Activated B cell treated with CpG ODN at 0.5 μM for 24 hours (primary cell): ENCODE measurements at regions not wholly inside any gene's neighbourhood (a gene's known extent, or its start where the extent isn't known, plus 50 kb on each side); places are given as distances from the start of the nearest gene placed in this dataset.

Source experiments
- ATAC-seq: fragments of 200-7000 bp; cut with Tn5 transposase; one replicate; pipeline ENCODE4 v1.10.0; 2021; ENCODE audit warnings: low read depth, mild to moderate bottlenecking, moderate library complexity
- CTCF ChIA-PET: fragments of 350-600 bp; sonication (Branson Sonifier 250); formaldehyde crosslinking; loops from one replicate; lab custom pipeline; 2021; ENCODE audit warnings: antibody characterized with exemption; lab: Charles Lee
- POLR2A ChIA-PET: fragments of 350-600 bp; sonication (Branson Sonifier 250); formaldehyde crosslinking; loops from one replicate; lab custom pipeline; 2021; ENCODE audit warnings: antibody characterized with exemption; lab: Charles Lee
- DNase-seq: peaks from one replicate; pipeline ENCODE4 v3.0.0; 2022
- H3K27ac Mint-ChIP-seq: one replicate; pipeline ENCODE4 v1.8.0; 2020; ENCODE audit warnings: mixed read lengths
- H3K27me3 Mint-ChIP-seq: one replicate; pipeline ENCODE4 v1.8.0; 2021; ENCODE audit warnings: mixed read lengths
- H3K36me3 Mint-ChIP-seq: one replicate; pipeline ENCODE4 v1.8.0; 2021; ENCODE audit warnings: low read depth, mixed read lengths
- H3K4me1 Mint-ChIP-seq: one replicate; pipeline ENCODE4 v1.8.0; 2021; ENCODE audit warnings: mixed read lengths
- H3K4me3 Mint-ChIP-seq: one replicate; pipeline ENCODE4 v1.8.0; 2020; ENCODE audit warnings: mild to moderate bottlenecking, mixed read lengths
- H3K9me3 Mint-ChIP-seq: one replicate; pipeline ENCODE4 v1.8.0; 2020; ENCODE audit warnings: mixed read lengths
- CTCF ChIP-seq: fragments of 200-600 bp; IDR thresholded peaks from one replicate; pipeline ENCODE4 v1.8.0; 2022; ENCODE audit warnings: antibody characterized with exemption, mild to moderate bottlenecking
- intact Hi-C: fragments of 100-400 bp; cut with micrococcal nuclease; formaldehyde crosslinking; loops from one replicate; pipeline ENCODE4 v1.15.1; 2024

DNA sequence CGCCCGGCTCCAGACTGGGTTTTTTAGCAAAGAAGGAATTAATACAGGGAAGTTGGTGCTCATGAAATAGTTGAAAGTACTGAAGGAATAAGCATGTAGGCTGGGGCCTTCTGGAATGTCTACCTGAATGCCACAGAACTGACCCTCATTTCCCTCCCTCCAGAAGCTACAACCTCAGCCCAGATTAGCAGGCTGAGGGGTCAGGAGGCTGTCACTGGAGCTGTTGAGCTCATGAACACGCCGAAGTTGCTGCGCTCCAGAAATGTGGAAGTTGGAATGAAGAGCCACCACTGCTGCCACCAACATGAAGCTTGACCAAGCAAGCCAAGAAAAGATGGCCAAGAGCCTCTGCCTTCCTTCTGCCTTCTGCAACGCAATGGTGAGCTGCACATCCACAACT is 52.2 kb upstream of the KMT2E start:
- ATAC-seq (no peak), DNase-seq (no peak)
- H3K4me1 Mint-ChIP-seq: peaks cover 53% of the 10 kb centered on the region
- H3K36me3 Mint-ChIP-seq: peaks cover 52% of the 10 kb centered on the region
- intact Hi-C loops: loop anchor here (1.0 to 2.0 kb wide), 2 partner anchors 17 to 19 kb away; no protein-coding TSS in a partner anchor
- H3K27me3 Mint-ChIP-seq: no peaks in the 10 kb centered on the region
- no peak overlapping the region for H3K27ac Mint-ChIP-seq
- POLR2A ChIA-PET: interaction anchor here (1.0 kb wide), 1 partner anchor 12 kb away, joined by 3 read pairs; no protein-coding TSS in a partner anchor
- CTCF ChIA-PET: interaction anchor here (1.7 to 1.9 kb wide), 2 partner anchors 19 to 39 kb away, joined by 3 to 9 read pairs; no protein-coding TSS in a partner anchor
- no peaks in the 10 kb centered on the region for H3K9me3 Mint-ChIP-seq
- no peak for TF ChIP-seq CTCF
- H3K4me3 Mint-ChIP-seq: no peak overlapping the region

- Mint-ChIP-seq H3K4me1 (peaks cover 44% of the 10 kb centered on the region), H3K27me3 (no peaks in the 10 kb centered on the region), H3K36me3 (peaks cover 54% of the 10 kb centered on the region), H3K9me3 (no peaks in the 10 kb centered on the region), H3K4me3 (no peak overlapping the region), H3K27ac (peak overlapping the region; percentile 76)
- ChIA-PET POLR2A (interaction anchor here (1.2 kb wide), 1 partner anchor 18 kb away, joined by 4 read pairs; no protein-coding TSS in a partner anchor), CTCF (interaction anchor here (1.4 to 1.7 kb wide), 2 partner anchors 18 to 39 kb away, joined by 3 to 4 read pairs; no protein-coding TSS in a partner anchor)
- no peak for TF ChIP-seq CTCF
- DNase-seq (no peak), ATAC-seq (peak; percentile 77)
- intact Hi-C loops: no loop called here
Measured at GRCh38 chr7:104962781-104963180, 51.2 kb upstream of the KMT2E start.

DNA sequence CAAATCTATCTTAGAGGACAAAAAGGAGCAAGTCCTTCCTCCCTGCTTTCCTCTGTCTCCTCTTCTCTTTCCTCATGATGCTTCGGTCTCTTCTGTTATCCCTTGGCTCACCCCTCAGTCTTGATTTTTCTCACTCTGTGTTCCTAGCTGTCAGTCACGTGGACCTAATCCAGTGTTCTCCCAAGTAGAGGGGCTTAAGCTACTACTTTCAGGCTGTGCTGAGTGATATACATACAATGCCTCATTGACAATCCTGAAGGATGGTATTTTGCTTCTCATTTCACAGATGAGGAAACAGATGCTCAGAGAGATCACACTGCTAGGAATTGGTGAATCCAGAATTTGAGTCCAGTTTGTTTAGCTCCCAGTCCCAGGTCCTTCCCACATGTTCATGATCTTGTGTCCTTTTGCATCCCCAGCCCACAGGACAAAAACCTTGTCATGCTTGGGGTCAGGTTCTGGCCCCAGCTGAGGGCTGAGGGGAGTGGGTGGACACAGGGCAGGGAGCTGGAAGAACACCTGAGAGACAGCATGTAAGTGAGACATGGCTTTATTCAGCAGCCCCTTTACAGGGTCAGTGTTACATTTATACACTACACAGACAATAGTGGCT is 50.5 kb upstream of the KMT2E start:
- H3K9me3 Mint-ChIP-seq: no peaks in the 10 kb centered on the region
- CTCF ChIA-PET: interaction anchor here (1.4 to 1.7 kb wide), 2 partner anchors 17 to 40 kb away, joined by 3 to 4 read pairs; no protein-coding TSS in a partner anchor
- H3K4me1 Mint-ChIP-seq: peaks cover 48% of the 10 kb centered on the region
- TF ChIP-seq CTCF: no peak
- H3K27ac Mint-ChIP-seq: peak overlapping the region; percentile 56
- ATAC-seq (no peak), DNase-seq (no peak)
- peaks cover 59% of the 10 kb centered on the region for H3K36me3 Mint-ChIP-seq
- POLR2A ChIA-PET: interaction anchor here (1.2 kb wide), 1 partner anchor 18 kb away, joined by 4 read pairs; no protein-coding TSS in a partner anchor
- H3K4me3 Mint-ChIP-seq: no peak overlapping the region
- H3K27me3 Mint-ChIP-seq: no peaks in the 10 kb centered on the region
- intact Hi-C loops: no loop called here

DNA sequence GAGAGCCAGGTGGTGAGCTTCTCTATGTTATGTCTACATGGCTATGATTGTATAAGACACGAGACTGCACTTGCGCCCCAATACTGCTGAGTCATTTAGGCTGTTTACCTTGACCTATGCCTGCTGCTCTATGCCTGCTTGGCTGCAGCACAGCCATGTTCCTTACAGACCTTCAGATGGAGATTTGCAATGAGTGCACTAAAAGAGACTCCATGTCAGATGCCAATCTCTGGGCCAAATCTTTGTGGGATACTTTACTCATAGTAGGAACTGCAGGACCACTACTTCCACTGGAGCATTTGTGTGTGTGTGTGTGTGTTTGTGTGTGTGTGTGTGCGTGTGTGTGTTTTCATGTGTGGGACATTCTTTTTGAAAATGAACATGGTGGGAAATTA is 50.0 kb upstream of the KMT2E start:
- intact Hi-C loops: no loop called here

More for the DNA sequence above, 50.0 kb upstream of the KMT2E start:
- H3K36me3 Mint-ChIP-seq: peaks cover 57% of the 10 kb centered on the region
- ChIA-PET POLR2A (interaction anchor here (1.2 kb wide), 1 partner anchor 19 kb away, joined by 4 read pairs; no protein-coding TSS in a partner anchor), CTCF (interaction anchor here (1.2 to 1.4 kb wide), 2 partner anchors 17 kb away, joined by 4 to 5 read pairs; no protein-coding TSS in a partner anchor)
- H3K27me3 Mint-ChIP-seq: no peaks in the 10 kb centered on the region
- peaks cover 43% of the 10 kb centered on the region for H3K4me1 Mint-ChIP-seq
- DNase-seq (no peak), ATAC-seq (no peak)
- peak overlapping the region; percentile 35 for H3K27ac Mint-ChIP-seq
- no peak overlapping the region for H3K4me3 Mint-ChIP-seq
- no peak for TF ChIP-seq CTCF
- H3K9me3 Mint-ChIP-seq: no peaks in the 10 kb centered on the region
